IPS-NIHi7 (cell line): ENCODE measurements at regions not wholly inside any gene's neighbourhood (a gene's known extent, or its start where the extent isn't known, plus 50 kb on each side); places are given as distances from the start of the nearest gene placed in this dataset.

Experiments
- DNase-seq: peaks from one replicate; pipeline ENCODE4 v3.0.0; 2012; ENCODE audit warnings: mixed read lengths; ENCODE audit errors: extremely low spot score

GRCh38 chr2:118242216-118242615 is 153.9 kb downstream of the INSIG2 start:
- no peak for DNase-seq

DNA sequence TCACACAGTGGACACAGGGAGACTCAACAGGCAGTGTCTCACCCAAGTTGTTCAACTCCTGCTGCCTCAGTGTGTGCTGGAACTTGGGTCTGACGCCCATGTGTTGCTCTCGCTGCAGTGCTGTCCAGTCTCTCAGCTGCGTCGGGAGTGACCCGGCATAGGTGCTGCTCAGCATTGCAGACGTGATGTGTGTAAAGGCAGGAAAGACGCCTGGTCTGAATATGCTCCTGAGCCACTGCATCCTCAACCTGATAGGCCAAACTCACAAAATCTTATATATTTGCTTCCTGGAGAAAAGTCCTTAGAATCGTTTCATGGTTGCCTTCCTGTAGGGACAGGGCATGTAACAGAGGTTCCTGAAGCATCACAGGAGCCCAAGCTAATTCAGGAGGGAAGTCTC is 152.9 kb downstream of the INSIG2 start:
- no peak for DNase-seq

DNA sequence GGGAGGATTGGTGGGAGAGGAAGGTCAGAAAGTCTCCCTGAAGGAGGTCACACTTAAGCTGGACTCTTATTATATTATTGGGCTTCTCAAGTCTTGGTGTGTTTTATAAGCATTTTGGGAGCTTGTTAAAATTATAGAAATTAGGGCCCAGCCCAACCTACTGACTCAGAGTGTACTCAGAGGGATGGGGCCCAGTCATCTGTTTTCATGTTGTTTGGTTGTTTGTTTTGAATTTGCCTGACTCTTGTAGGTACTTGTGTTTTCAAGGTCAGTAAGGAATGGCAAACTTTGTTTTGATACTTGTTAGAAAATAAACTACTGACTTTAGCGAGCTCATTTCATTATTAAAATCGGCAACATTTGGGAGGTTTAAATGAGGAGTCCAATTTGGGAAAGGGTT is 152.0 kb downstream of the INSIG2 start:
- DNase-seq = no peak

GRCh38 chr2:118239284-118239683 is 151.0 kb downstream of the INSIG2 start:
- no peak for DNase-seq

DNA sequence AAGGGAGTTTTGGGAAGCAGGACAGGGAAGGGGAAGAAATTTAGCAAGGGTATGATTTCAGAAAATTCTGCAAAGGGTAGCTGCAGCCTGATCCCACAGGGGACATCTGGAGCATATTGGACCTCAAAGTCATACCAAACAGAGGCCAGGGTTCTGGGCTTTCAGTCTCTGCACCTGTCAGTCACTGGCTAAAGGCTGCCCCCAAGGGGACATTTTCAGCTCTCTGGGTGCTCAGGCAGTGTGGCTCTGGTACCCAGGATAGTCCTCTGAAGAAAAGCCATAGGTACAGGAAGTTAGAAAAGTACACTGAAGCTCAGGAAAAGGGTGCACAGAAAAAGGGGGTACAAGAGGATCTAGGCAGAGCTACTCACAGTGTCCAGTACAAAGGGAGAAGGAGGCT is 149.2 kb downstream of the INSIG2 start:
- no peak for DNase-seq

GRCh38 chr2:118232796-118233195 is 144.5 kb downstream of the INSIG2 start:
- no peak for DNase-seq

DNA sequence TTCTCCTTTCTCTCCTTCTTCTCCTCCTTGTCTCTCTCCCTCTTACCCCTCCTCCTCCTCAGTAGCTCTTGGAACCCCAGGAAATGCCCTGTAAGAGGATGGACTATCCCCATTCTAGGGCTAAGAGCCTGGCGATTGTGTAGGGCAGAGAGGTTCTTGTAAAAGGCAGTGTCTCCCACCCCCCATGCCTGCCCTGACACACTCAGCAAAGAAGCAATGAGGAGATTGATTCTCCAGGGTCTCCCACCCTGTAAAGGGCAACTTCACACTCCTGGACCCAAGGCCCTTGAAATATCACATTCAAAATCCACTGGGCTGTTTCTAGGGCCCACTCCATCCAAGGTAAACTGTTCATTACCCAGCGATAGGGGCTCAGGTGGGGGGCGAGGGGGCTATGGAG is 144.1 kb downstream of the INSIG2 start:
- DNase-seq = no peak

DNA sequence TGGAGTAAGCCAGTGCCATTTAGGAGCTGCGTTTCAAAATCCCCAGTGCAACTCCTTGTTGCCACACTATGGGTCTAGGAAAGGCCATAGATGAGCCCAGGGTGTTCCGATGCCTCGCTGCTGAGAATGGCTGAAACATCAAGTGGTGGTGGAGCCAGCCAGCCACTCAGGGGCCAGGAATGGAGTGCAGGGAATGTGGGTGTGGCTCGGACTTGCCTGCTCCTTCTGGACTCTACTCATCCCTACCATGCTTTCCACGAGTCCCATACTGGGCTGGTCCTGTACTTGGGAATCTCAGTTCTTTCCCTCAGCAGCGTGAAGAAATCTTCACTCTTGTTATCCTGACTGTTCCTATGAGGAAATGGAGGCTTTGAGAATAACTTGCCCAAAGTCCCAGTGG is 143.5 kb downstream of the INSIG2 start:
- no peak for DNase-seq

GRCh38 chr2:118227698-118228508 is 139.6 kb downstream of the INSIG2 start:
- no peak for DNase-seq

- DNase-seq = no peak
Measured at GRCh38 chr2:118225666-118226065, 137.4 kb downstream of the INSIG2 start.

GRCh38 chr2:118224895-118225311 is 136.6 kb downstream of the INSIG2 start:
- DNase-seq = peak; percentile 59

GRCh38 chr2:118223992-118224894 is 136.0 kb downstream of the INSIG2 start:
- peak; percentile 53 for DNase-seq

GRCh38 chr2:118223511-118223991 is 135.3 kb downstream of the INSIG2 start:
- DNase-seq = peak; percentile 3

- DNase-seq = peak; percentile 11
Measured at GRCh38 chr2:118222672-118223421, 134.6 kb downstream of the INSIG2 start.

DNA sequence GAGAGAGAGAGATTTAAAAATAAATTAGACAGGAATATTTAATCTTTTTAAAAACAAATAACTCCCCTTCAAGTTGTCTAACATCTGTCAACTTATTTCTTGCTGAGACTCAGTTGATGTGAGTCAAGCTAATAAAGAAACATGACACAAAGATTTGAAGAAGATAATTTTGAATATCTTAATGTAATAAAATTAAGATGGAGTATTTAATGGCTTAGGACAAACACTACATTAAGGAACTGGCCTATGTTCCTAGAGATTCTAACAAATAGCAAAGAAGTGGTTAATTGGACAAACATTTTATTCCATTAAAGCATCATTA is 134.0 kb downstream of the INSIG2 start:
- no peak for DNase-seq

DNA sequence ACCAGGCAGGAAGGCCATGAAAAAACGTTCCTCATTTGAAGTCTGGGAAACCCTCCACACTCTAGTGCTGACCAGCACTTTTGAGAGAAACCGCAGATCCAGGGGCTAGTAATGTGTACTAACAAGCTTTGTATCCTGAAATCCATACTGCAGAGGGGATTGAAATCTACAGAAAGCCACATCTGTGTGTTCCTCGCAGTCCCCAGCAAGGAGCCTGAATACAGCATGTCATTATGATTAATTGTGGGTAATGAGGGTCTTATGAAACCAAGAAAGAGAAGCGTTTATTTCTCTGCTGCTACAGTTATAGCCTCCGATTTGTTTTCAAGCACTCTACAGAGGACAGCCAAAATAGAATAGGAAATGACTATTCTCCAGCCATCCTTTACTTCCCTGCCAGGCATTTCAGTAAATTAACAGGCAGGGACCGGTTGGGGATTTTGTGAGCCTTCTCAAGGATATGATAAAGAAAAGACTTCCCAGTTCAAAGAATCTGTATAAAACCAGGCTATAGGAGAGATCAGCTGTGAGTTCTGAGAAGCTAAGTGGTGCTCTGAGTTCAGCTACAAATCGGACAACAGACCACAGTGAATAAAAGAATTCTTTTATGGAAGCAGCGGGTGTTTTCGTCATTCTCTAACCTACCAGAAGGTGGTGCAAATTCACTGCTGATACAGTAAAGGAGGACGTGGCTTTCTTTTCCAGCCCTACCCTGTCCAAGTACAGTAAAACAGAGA is 133.4 kb downstream of the INSIG2 start:
- DNase-seq = peak; percentile 59

DNA sequence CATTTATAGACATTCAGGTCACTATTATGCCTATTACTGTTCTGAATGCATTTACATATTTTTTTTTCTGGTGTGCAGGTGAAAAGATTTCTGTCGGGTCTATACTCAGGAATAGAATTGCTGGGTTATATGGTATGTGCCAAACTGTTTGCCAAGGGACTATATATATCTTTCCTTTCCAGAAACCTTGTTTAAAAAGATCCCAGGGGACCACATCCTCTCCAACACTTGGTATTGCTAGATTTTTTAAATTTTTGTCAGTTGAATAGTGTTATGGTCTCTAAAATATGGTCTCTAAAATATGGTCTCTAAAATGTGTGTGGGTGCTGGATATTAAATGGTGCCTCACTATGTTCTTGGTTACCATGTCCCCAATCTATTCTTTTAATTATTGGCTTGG is 131.3 kb downstream of the INSIG2 start:
- DNase-seq = no peak

- no peak for DNase-seq
Measured at GRCh38 chr2:118216224-118216623, 128.0 kb downstream of the INSIG2 start.

- DNase-seq = no peak
Measured at GRCh38 chr2:118209727-118210126, 121.5 kb downstream of the INSIG2 start.

GRCh38 chr2:118207889-118208288 is 119.6 kb downstream of the INSIG2 start:
- DNase-seq = no peak

DNA sequence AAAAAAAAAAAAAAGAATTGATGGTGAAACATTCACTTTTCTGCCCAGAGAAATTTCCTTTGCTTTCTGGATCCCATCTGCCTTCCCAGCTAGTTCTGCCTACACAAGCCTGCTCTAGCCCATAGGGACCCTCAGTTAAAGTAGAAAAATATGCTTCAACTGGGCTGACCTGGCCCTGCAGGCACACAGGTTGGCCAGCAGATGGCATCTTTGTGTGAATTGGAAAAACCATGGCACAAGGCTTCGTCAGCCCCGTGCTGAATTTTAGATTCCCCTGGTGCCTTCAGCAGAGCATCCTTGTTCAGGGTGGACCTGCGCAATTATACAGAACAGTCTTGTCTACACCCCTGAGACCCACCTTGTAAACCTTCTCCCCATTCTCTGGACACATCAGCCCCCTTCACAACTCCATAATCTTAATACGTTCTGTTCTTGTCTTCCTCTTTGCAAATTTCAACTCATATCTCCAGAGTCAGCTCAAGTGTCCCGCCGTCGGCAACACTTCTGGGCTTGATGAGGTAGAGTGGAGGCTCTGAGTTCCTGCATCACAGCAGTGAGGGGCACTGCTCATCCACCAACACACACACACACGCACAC is 114.5 kb downstream of the INSIG2 start:
- peak; percentile 78 for DNase-seq
